ENCODE measurements at regions not wholly inside any gene's neighbourhood (a gene's known extent, or its start where the extent isn't known, plus 50 kb on each side); places are given as distances from the start of the nearest gene placed in this dataset.

DNA sequence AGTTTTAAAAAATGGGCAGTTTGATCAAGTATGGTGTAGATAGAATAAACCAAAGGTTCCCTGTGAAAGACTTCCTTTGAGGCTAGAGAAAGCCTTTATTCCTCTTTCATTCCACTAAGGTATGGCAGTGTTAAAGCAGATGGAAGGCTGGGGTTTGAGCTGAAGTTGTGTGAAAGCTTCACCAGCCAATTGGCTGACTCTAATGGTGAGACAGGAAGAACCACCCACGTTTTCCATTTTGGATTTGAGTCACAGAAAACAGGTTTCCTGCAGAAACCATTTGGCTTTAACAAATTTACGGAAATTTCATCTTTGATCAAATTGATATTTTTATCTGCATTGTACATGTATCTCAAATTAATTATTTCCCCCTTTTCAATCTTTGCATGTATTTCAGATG lies 455.0 kb downstream of the PCNX1 start:
- Histone ChIP-seq H3K36me3 (no peaks in the 10 kb centered on the region), H3K9ac (ENCODE audit: low read depth in 2 of 2, low read length in 2 of 2) (no peak overlapping the region), H3K27me3 (no peaks in the 10 kb centered on the region), H3K4me3 (no peak overlapping the region), H3K9me3 (no peaks in the 10 kb centered on the region), H3K27ac (no peak overlapping the region), H3K4me1 (no peaks in the 10 kb centered on the region)
- DNase-seq: no peak
- TF ChIP-seq, protein P1, sequence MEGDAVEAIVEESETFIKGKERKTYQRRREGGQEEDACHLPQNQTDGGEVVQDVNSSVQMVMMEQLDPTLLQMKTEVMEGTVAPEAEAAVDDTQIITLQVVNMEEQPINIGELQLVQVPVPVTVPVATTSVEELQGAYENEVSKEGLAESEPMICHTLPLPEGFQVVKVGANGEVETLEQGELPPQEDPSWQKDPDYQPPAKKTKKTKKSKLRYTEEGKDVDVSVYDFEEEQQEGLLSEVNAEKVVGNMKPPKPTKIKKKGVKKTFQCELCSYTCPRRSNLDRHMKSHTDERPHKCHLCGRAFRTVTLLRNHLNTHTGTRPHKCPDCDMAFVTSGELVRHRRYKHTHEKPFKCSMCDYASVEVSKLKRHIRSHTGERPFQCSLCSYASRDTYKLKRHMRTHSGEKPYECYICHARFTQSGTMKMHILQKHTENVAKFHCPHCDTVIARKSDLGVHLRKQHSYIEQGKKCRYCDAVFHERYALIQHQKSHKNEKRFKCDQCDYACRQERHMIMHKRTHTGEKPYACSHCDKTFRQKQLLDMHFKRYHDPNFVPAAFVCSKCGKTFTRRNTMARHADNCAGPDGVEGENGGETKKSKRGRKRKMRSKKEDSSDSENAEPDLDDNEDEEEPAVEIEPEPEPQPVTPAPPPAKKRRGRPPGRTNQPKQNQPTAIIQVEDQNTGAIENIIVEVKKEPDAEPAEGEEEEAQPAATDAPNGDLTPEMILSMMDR (IDR thresholded peaks at IDR 0.05): no peak
- intact Hi-C loops (cut with DNase I): no loop called here

DNA sequence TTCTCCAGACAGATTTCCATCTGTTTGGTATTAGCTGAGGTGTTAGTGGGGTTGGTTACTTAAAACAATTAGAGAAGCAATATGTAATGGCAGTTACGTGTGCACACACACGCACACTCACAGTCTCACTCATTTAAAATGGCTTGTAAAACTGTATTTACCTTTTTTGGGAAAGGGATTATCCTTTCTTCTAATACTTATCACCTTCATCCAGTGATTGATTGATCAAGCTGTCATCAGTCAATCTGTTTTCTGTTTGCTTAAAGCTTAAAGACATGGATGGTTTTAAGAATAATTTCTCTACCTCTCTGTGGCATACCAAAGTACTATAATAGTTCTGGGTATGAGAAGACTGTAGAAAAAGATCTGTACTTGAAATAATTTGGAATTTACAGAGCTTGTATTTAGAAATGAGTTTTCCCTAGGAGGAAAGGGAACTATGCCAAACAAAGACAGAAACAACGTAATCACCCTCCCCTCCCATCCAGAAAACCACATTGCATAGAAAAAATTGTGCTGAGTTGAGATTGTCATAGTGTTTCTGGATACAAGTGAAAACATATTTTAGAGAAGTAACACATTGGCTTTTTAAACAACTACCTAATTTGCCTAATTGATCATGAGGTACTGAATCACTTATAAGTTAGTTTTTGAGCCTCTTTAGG lies 455.8 kb downstream of the PCNX1 start:
- no peaks in the 10 kb centered on the region for H3K9me3 ChIP-seq
- H3K27ac ChIP-seq: no peak overlapping the region
- TF ChIP-seq, protein P1 (IDR thresholded peaks at IDR 0.05): no peak

DNA sequence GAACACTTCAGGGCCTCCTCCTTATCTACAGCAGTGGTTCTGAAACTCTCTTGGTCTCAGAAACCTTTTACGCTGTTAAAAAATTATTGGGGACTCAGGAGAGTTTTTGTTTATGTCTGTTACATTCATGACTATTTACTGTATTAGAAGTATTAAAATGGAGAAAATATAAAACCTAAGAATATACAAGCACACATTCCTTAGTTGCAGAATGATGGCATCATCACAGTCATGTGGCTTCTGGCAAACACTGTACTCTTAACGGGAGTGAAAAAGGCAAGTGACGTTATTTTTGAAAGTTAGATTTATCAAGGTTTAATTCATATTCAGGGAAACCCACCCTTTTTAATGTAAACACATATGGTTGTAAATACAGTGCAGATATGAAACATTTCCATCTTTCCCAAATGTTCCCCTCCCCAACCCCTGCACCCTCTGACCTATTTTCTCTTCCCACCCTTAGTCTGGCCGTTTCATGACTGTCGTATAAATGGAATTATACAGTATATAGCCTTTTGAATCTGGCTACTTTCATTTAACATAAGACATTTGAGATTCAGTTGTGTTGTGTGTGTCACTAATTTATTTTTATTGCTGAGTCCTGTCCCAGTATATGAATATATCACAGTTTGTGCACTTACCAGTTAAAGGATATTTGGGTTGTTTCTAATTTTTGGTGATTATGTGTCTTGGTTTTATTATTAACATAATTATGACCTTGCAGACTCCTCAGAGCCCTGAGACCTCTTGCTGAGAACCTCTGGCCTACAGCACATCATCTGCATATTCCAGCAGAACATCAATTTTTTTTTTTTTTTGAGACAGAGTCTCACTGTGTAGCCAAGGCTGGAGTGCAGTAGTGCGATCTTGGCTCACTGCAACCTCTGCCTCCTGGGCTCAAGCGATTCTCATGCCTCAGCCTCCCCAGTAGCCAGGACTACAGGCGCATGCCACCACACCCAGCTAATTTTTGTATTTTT lies 457.0 kb downstream of the PCNX1 start:
- H3K4me3 ChIP-seq: no peak overlapping the region
- TF ChIP-seq, protein P1 (IDR thresholded peaks at IDR 0.05): no peak
- H3K9ac ChIP-seq (ENCODE audit: low read depth in 2 of 2, low read length in 2 of 2): no peak overlapping the region
- H3K9me3 ChIP-seq: no peaks in the 10 kb centered on the region
- intact Hi-C loops (cut with DNase I): no loop called here
- H3K4me1 ChIP-seq: no peaks in the 10 kb centered on the region
- H3K36me3 ChIP-seq: no peaks in the 10 kb centered on the region
- no peaks in the 10 kb centered on the region for H3K27me3 ChIP-seq
- no peak overlapping the region for H3K27ac ChIP-seq
- no peak for DNase-seq

More for the DNA sequence above, 455.8 kb downstream of the PCNX1 start:
- no peaks in the 10 kb centered on the region for H3K27me3 ChIP-seq
- no peak for DNase-seq
- no peak overlapping the region for H3K4me3 ChIP-seq
- no peak overlapping the region for H3K9ac ChIP-seq (ENCODE audit: low read depth in 2 of 2, low read length in 2 of 2)
- no peaks in the 10 kb centered on the region for H3K4me1 ChIP-seq
- intact Hi-C loops (cut with DNase I): no loop called here
- H3K36me3 ChIP-seq: no peaks in the 10 kb centered on the region

DNA sequence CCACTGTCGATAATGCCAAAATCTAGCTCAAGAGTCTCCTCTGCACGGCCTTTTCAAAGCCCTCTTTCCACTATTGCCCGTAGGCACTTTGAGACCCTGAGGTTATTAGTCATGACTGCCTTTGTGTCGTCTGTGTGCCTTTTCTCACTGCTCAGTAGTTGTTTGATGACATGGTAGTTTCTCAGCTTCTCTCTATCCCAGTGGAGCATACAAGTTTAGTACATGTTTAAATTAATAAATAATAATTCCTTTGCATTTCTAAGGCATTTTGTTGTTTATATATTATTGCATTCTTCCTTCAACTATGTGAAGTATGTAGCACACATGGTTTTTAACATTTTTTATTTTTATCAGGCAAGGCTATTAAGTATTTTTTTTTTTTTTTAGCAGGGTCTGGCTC lies 458.1 kb downstream of the PCNX1 start:
- Histone ChIP-seq H3K36me3 (no peaks in the 10 kb centered on the region), H3K4me1 (no peaks in the 10 kb centered on the region), H3K27ac (no peak overlapping the region), H3K4me3 (no peak overlapping the region), H3K27me3 (no peaks in the 10 kb centered on the region), H3K9me3 (no peaks in the 10 kb centered on the region), H3K9ac (ENCODE audit: low read depth in 2 of 2, low read length in 2 of 2) (no peak overlapping the region)
- DNase-seq: no peak
- intact Hi-C loops (cut with DNase I): no loop called here
- TF ChIP-seq, protein P1 (IDR thresholded peaks at IDR 0.05): no peak

DNA sequence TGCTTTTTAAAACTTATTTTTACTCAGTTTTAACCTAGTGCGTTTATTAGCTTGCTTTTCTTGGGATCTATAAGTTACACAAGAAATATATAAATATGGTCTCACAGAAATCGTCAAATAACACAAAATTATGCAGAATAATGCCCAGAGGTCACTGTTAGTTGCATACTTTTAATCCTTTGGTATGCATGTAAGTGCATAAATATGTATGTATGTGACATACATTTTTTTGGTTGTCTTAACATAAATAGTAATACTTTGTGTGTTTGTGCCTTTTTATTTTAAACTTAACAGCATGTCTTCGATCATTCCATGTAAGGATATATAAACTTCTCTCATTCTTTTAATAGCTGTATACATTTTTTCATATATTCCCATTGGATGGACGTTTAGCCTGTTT lies 459.6 kb downstream of the PCNX1 start:
- Histone ChIP-seq H3K4me3 (no peak overlapping the region), H3K36me3 (no peaks in the 10 kb centered on the region), H3K27ac (no peak overlapping the region), H3K9ac (ENCODE audit: low read depth in 2 of 2, low read length in 2 of 2) (no peak overlapping the region), H3K27me3 (no peaks in the 10 kb centered on the region), H3K4me1 (peaks cover 2% of the 10 kb centered on the region), H3K9me3 (no peaks in the 10 kb centered on the region)
- TF ChIP-seq, protein P1 (IDR thresholded peaks at IDR 0.05): no peak
- intact Hi-C loops (cut with DNase I): no loop called here
- DNase-seq: no peak

Measured in colonic mucosa (tissue), 4 donors.